Panc1 (cell line): ENCODE measurements at regions not wholly inside any gene's neighbourhood (a gene's known extent, or its start where the extent isn't known, plus 50 kb on each side); places are given as distances from the start of the nearest gene placed in this dataset.

ENCODE experiments used
- ATAC-seq: fragments of 200-7000 bp; cut with Tn5 transposase; 2 replicates; pipeline ENCODE4 v1.9.1; 2020; ENCODE audit warnings: mild to moderate bottlenecking, moderate library complexity
- BruUV-seq: library from RNA; stranded (reverse); fragments of 400-500 nt; replicated peaks from 2 replicates; lab custom pipeline; 2021; lab: Mats Ljungman, UMichigan
- CTCF ChIA-PET: fragments of 300-600 bp; sonication (Branson Sonifier 250); formaldehyde crosslinking; loops from one replicate; lab custom pipeline; 2022; ENCODE audit warnings: antibody characterized with exemption; lab: Charles Lee
- POLR2A ChIA-PET: fragments of 300-600 bp; sonication (Branson Sonifier 250); formaldehyde crosslinking; loops from one replicate; lab custom pipeline; 2022; ENCODE audit warnings: antibody characterized with exemption; lab: Charles Lee
- DNase-seq: peaks from one replicate; pipeline ENCODE4 v3.0.0-alpha.2; 2010; ENCODE audit warnings: low read depth, low spot score
- H3K27ac ChIP-seq: 2 replicates; pipeline ENCODE4 v1.5.1; 2011; ENCODE audit warnings: mild to moderate bottlenecking, low read length, inconsistent platforms
- H3K27me3 ChIP-seq: fragments of 200-500 bp; sonication (Bioruptor generic); 2 replicates; pipeline ENCODE4 v1.6.0; 2014; ENCODE audit warnings: low read length, inconsistent platforms; ENCODE audit not compliant: control insufficient read depth, insufficient read depth
- H3K36me3 ChIP-seq: fragments of 200-500 bp; sonication (Bioruptor generic); 2 replicates; pipeline ENCODE4 v1.5.1; 2014; ENCODE audit warnings: inconsistent platforms, mild to moderate bottlenecking, low read length, moderate library complexity; ENCODE audit not compliant: control insufficient read depth, insufficient read depth
- H3K4me1 ChIP-seq: 2 replicates; pipeline ENCODE4 v1.5.1; 2011; ENCODE audit warnings: inconsistent platforms, mild to moderate bottlenecking, low read length, moderate library complexity; ENCODE audit not compliant: control insufficient read depth, insufficient read depth
- H3K4me3 ChIP-seq, 2 experiments: 2 replicates each; pipeline ENCODE4 v1.5.1; 2011 to 2012; ENCODE audit warnings: low read depth in 2 of 2, low read length in 2 of 2, mild to moderate bottlenecking in 2 of 2, inconsistent platforms in 1 of 2, moderate library complexity in 1 of 2
- H3K9me3 ChIP-seq: fragments of 200-500 bp; sonication (Bioruptor generic); 2 replicates; pipeline ENCODE4 v1.5.1; 2014; ENCODE audit warnings: low read depth, mild to moderate bottlenecking, inconsistent platforms, low read length, moderate library complexity; ENCODE audit not compliant: control insufficient read depth, insufficient read depth
- CTCF ChIP-seq: fragments of 450-650 bp; IDR thresholded peaks from 2 replicates; pipeline ENCODE4 v1.5.1; 2017; ENCODE audit warnings: mild to moderate bottlenecking
- POLR2AphosphoS5 ChIP-seq: IDR thresholded peaks from 2 replicates; pipeline ENCODE4 v1.6.1; 2012; ENCODE audit warnings: mild to moderate bottlenecking, low read depth, low read length, moderate library complexity
- REST ChIP-seq, 2 experiments: IDR thresholded peaks; 2 replicates each; pipeline ENCODE4 v1.6.1; 2011 to 2012; ENCODE audit warnings: low read depth in 2 of 2, control low read depth in 1 of 2, low read length in 1 of 2, mild to moderate bottlenecking in 1 of 2, moderate library complexity in 1 of 2; ENCODE audit not compliant: insufficient read depth in 1 of 2
- SIN3A ChIP-seq: IDR thresholded peaks from 2 replicates; pipeline ENCODE4 v1.6.1; 2012; ENCODE audit warnings: low read depth, mild to moderate bottlenecking, low read length, moderate library complexity, borderline replicate concordance; ENCODE audit not compliant: insufficient read depth
- TCF7L2 ChIP-seq: IDR thresholded peaks from 2 replicates; pipeline ENCODE4 v1.6.1; 2011; ENCODE audit warnings: mild to moderate bottlenecking, low read depth, low read length, inconsistent platforms
- in situ Hi-C: cut with HindIII; loops from 2 replicates; pipeline ENCODE4 v1.10.0; 2016; ENCODE audit warnings: low sequenced_read_pairs, low pct_unique_long_range_greater_than_20kb
- intact Hi-C: fragments of 100-400 bp; cut with micrococcal nuclease; formaldehyde crosslinking; loops from one replicate; pipeline ENCODE4 v1.10.0; 2022; ENCODE audit not compliant: unreplicated experiment

DNA sequence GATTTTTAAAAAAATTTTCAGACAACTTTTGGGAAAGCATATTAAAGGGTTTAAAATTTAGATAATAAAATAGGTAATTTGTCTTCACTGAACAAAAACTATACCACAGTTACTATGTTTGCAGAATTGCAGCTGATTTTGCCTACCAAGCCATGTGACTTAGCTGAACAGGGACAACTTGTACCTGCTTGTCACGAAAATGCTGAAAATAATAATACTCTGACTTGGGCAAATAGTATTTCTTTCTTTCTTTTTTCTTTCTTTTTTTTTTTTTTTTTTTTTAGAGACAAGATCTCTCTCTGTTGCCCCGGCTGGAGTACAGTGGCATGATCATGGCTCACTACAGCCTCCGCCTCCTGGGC lies 225.2 kb upstream of the PPP1R2C start:
- CTCF ChIA-PET: no interaction called here
- no peaks in the 10 kb centered on the region for H3K27me3 ChIP-seq
- in situ Hi-C loops: no loop called here

DNA sequence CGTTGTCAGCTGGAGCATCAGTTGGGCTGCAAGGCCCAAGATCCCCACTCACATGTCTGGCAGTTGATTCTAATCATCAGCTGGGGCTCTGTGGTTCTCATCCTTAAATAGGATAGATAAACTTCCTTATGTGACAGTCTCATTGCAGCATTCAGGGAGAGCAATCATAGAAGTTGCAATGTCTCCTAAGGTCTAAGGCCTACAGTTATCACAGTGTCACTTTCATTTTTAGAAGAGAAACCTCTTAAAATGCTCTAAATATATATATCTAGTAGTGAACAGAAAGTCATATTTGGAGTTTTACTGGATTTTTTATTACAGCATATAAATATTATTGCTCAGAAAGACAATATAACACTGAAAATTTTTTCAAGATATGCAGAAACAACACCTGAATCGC lies 226.0 kb upstream of the PPP1R2C start:
- H3K27ac ChIP-seq: no peak overlapping the region
- no peak for ATAC-seq
- H3K4me1 ChIP-seq: no peaks in the 10 kb centered on the region
- no peaks in the 10 kb centered on the region for H3K36me3 ChIP-seq
- in situ Hi-C loops (no loop called here), intact Hi-C loops (no loop called here)
- no peak for DNase-seq
- no TSS peak for BruUV-seq
- H3K4me3 ChIP-seq: no peak overlapping the region
- no peaks in the 10 kb centered on the region for H3K27me3 ChIP-seq
- no peak for TF ChIP-seq TCF7L2
- no peak for TF ChIP-seq CTCF
- no peak for TF ChIP-seq REST (IDR thresholded peaks at IDR 0.05; ENCODE audit: insufficient read depth in 1 of 2, low read depth in 2 of 2, low read length in 1 of 2)
- TF ChIP-seq SIN3A: no peak
- TF ChIP-seq POLR2AphosphoS5: no peak
- H3K9me3 ChIP-seq: no peaks in the 10 kb centered on the region
- ChIA-PET CTCF (no interaction called here), POLR2A (no interaction called here)

More for the DNA sequence above, 225.2 kb upstream of the PPP1R2C start:
- intact Hi-C loops: no loop called here
- no peak overlapping the region for H3K4me3 ChIP-seq
- no peak overlapping the region for H3K27ac ChIP-seq
- no peaks in the 10 kb centered on the region for H3K36me3 ChIP-seq
- BruUV-seq: no TSS peak
- DNase-seq (no peak), ATAC-seq (no peak)
- POLR2A ChIA-PET: interaction anchor here (0.6 kb wide), 1 partner anchor 64 kb away, joined by 12 read pairs; no protein-coding TSS in a partner anchor
- TF ChIP-seq POLR2AphosphoS5: no peak
- TF ChIP-seq REST (IDR thresholded peaks at IDR 0.05; ENCODE audit: insufficient read depth in 1 of 2, low read depth in 2 of 2, low read length in 1 of 2): no peak
- TF ChIP-seq SIN3A: no peak
- TF ChIP-seq TCF7L2: no peak
- TF ChIP-seq CTCF: no peak
- H3K4me1 ChIP-seq: no peaks in the 10 kb centered on the region
- H3K9me3 ChIP-seq: no peaks in the 10 kb centered on the region
